GM18508 (cell line): ENCODE measurements at regions not wholly inside any gene's neighbourhood (a gene's known extent, or its start where the extent isn't known, plus 50 kb on each side); places are given as distances from the start of the nearest gene placed in this dataset.
"Not testable (repeated sequence)": the region's sequence is repeated elsewhere in the genome, so short reads cannot be mapped to it uniquely, and the experiment has no call there.

Experiments
- ATAC-seq: cut with Tn5 transposase; IDR thresholded peaks from one replicate; pipeline ENCODE4 v1.9.1; 2021; ENCODE audit warnings: moderate number of reproducible peaks; ENCODE audit not compliant: insufficient read depth, unreplicated experiment

- not testable (repeated sequence) for ATAC-seq
These were observed 64.4 kb downstream of the KLRB1 start for GRCh38 chr12:9543341-9543740.

GRCh38 chr12:9542827-9543226 is 64.9 kb downstream of the KLRB1 start:
- not testable (repeated sequence) for ATAC-seq

DNA sequence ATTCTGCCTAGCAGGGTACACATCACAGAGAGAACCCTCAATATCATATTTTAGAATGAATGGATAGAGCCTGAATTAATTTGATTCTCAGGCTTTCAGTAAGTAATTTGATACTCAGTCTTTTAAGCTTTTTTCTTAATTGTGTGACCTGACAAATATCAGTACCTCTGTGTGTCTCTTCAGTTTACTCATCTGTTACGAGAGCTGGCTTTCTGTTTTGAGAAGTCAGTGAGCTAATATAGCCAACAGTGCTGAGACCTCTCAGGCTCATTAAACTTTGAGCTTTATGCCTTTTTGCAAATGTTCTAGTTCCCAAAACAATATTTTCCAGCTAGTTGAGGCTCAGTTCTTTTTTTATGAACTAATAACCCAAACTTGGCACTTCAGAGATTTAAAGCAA is 91.8 kb downstream of the KLRB1 start:
- ATAC-seq: not testable (repeated sequence)

DNA sequence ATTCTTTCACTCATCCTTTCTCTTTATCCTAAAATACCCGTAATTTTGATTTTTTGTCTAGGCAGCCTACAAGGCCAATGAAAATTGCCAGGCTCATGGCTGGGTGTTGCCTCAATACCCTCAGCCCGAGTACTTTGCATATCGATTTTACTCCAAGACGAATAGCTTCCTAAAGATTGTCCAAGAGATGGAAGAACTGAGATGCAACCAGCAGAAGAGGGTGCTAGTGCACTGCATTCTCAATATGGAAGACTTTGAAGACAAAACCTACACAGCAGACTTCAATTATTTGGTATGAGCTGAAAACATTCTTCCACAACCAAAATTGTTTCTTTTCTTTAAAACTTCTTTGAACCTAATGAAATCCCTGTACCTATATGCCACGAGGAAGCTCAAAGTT is 95.0 kb downstream of the KLRB1 start:
- ATAC-seq: not testable (repeated sequence)

DNA sequence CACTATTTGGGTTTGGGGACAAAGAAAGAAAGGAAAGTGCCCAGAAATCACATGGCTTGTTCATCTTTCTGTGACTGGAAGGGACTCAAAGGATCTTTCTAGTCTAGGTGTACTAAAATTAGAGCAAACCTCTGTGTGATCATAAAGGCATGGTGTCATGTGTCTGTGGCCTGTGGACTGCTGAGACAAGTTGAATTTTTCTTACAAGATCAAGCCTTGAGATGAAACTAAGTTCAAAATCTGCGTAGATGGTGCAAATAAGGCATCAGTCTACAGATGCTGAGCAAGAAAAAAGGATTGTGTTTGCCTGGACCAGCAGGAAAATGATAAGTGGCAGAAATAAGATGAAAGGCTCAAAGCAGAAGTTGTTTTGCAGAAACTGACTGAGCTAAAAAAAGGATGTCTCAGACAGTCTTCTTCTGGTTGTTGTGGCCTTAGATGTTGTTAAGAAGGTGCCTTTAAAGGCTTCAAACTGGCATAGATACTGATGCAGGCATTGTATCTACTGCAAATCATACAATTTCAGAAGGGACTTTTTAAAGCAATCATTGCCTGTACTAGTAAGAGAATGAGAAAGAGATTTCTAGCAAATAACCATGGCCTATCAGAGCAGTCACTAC is 97.2 kb downstream of the KLRB1 start:
- ATAC-seq: not testable (repeated sequence)

- ATAC-seq: no peak
These were observed 98.1 kb downstream of the KLRB1 start for GRCh38 chr12:9509464-9510161.

- ATAC-seq: no peak
These were observed 101.0 kb downstream of the KLRB1 start for GRCh38 chr12:9506746-9507145.

GRCh38 chr12:9503384-9503783 is 104.3 kb downstream of the KLRB1 start:
- ATAC-seq: not testable (repeated sequence)

GRCh38 chr12:9502845-9503244 is 104.9 kb downstream of the KLRB1 start:
- ATAC-seq: not testable (repeated sequence)

DNA sequence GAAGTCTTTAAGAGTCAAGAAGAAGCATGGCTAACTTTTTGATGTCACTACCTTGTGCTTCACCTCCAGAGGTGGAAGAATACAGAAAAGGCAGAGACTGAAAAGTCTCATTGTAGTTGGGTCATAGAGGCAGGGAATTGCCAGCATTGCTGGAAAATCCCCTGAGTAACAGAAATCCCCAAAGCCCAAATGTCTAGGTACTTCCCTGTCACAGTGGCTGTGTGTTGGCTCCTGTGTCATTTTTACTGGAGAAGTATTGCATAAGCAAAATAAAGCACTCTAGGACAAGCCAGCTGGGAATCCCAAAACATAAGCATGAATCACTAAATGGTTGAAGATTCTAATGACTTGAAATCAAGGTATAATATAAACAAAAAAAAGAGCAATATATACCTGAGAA is 114.4 kb downstream of the KLRB1 start:
- ATAC-seq: not testable (repeated sequence)

DNA sequence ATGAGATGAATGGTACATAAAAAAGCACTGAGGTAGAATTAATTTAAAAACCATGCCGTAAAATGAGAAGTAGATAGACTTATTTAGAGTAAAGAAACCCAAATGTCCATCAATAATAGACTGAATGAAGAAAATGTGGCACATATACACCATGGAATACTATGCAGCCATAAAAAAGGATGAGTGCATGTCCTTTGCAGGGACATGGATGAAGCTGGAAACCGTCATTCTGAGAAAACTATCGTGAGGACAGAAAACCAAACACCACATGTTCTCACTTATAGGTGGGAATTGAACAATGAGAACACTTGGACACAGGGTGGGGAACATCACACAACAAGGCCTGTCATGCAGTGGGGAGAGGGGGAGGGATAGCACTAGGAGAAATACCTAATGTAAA is 126.4 kb downstream of the KLRB1 start:
- not testable (repeated sequence) for ATAC-seq

DNA sequence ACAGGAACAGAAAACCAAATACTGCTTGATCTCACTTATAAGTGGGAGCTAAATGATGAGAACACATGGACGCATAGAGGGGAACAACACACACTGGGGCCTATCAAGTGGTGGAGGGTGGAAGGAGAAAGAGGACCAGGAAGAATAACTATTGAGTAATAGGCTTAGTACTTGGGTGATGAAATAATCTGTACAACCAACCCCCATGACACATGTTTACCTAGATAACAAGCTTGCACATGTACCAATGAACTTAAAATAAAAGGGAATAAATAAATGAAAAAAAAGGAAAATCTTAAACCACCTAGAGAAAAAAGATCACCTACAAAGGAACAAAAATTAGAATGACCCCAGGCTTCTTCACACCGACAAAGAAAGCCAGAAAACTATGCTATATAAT is 133.5 kb downstream of the KLRB1 start:
- ATAC-seq: not testable (repeated sequence)

GRCh38 chr12:9473638-9474037 is 134.1 kb downstream of the KLRB1 start:
- not testable (repeated sequence) for ATAC-seq

DNA sequence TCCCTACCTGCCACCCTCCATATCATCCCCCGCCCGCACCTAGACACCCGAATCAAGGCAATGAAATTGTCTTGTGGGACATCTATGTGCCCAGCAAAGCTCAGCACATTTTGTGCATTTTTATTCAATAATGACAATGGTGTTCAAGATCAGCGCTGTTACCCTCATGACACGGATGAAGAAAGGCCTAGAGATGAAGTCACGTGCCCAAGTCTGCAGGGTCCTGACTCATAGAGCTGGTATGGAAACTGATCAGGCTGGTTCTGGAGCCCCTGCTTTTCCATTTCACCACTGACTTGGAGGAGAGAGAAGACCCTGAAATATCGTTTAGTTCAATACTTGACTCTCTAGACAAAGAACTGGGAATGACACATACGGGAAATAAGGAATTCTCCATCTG is 136.2 kb downstream of the KLRB1 start:
- not testable (repeated sequence) for ATAC-seq

- not testable (repeated sequence) for ATAC-seq
These were observed 137.3 kb downstream of the KLRB1 start for GRCh38 chr12:9470367-9470766.

DNA sequence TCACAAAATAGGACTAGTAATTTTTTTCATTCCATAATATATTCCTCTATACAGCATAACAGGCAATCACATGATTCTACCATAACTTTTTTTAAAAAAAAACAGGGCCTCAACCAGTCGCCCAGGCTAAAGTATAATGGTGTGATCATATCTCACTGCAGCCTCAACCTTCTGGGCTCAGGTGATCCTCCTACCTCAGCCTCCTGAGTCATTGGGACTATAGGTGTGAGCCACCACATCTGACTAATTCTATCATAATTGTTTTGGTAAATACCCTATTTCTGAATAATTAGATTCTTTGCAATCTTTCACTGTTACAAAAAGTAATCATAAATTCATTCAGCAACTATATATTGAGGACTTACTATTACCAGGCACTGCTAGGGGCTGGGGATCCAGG is 137.8 kb downstream of the KLRB1 start:
- not testable (repeated sequence) for ATAC-seq

- ATAC-seq: not testable (repeated sequence)
These were observed 138.3 kb downstream of the KLRB1 start for GRCh38 chr12:9469463-9469862.

DNA sequence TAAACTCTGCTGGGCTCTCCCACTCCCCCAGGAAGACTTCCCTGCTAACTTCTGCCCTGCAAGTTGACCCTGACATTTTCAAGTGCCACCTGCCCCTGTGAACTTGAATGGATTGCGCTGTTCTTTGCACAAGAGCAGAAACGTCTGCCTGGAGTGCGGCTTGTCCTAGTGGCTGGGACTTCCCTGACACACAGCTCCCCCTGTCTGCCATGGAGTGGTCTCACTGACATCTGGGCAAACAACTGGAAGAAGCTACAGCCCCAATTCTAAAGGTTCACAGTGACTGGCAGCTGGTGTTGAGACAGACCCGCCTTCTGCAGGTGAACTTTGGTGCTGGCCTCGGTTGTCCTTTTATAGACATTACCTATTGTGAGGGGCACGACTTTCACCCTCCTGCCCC is 138.7 kb downstream of the KLRB1 start:
- ATAC-seq: not testable (repeated sequence)

DNA sequence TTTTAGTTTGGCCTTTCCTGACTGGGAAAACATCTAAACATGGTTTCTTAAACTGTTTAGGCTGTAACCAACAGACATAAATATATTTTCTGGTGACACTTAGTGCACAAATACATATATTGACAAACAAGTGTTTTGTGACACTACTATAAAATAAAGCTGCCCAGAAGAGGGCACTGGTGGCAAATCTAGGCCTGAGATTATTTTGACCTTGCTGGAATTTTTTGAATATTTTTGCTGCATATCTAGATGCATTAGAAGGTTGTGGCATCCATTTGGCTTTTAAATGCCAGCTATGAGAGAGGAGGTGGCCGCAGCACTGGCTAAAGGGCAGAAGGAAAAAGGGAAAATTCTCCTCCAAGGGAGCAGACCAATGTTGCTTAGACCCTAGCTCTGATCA is 139.6 kb downstream of the KLRB1 start:
- ATAC-seq: not testable (repeated sequence)

GRCh38 chr12:9464408-9464807 is 143.3 kb downstream of the KLRB1 start:
- ATAC-seq: no peak

DNA sequence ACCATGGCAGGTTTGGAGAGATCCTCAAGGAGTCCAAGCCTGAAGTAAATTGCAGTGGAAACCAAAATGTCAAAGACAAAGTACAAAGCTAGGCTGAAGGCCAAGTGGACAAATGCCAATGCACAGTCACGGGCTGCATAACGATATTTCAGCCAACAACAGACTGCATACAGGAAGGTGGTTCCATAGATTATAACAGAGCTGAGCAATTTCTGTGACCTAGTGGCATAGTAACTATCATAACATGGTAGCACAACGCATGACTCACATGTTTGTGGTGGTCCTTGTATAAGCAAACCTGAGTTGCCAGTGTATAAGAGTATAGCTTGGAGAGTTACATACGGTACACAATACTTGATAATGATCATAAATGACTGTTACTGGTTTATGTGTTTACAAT is 152.2 kb downstream of the KLRB1 start:
- ATAC-seq: not testable (repeated sequence)

GRCh38 chr12:9454021-9454420 is 153.7 kb downstream of the KLRB1 start:
- ATAC-seq: not testable (repeated sequence)
